B cell (primary cell): ENCODE measurements at regions not wholly inside any gene's neighbourhood (a gene's known extent, or its start where the extent isn't known, plus 50 kb on each side); places are given as distances from the start of the nearest gene placed in this dataset.

Experiments
- ATAC-seq: fragments of 200-7000 bp; cut with Tn5 transposase; one replicate; pipeline ENCODE4 v1.10.0; 2021; ENCODE audit warnings: low read depth, mild to moderate bottlenecking, moderate number of reproducible peaks, moderate library complexity
- CTCF ChIA-PET: fragments of 350-600 bp; sonication (Branson Sonifier 250); formaldehyde crosslinking; loops from one replicate; lab custom pipeline; 2021; ENCODE audit warnings: antibody characterized with exemption, inconsistent platforms; lab: Charles Lee
- POLR2A ChIA-PET: fragments of 350-600 bp; sonication (Branson Sonifier 250); formaldehyde crosslinking; loops from one replicate; lab custom pipeline; 2021; ENCODE audit warnings: antibody characterized with exemption; lab: Charles Lee
- DNase-seq: peaks from one replicate; pipeline ENCODE4 v3.0.0; 2013
- H2AFZ ChIP-seq: 2 replicates; pipeline ENCODE4 v1.6.1; 2012; ENCODE audit warnings: mild to moderate bottlenecking, low read depth, low read length; ENCODE audit not compliant: insufficient read depth, poor library complexity, severe bottlenecking
- H3K27ac ChIP-seq, 2 donors: 1 replicate in 1 of 2; 2 replicates in 1 of 2; pipeline ENCODE4 v1.5.1; 2012 to 2013; ENCODE audit warnings: low read length in 2 of 2, mild to moderate bottlenecking in 2 of 2, moderate library complexity in 1 of 2
- H3K27me3 ChIP-seq, 4 experiments: fragments of 200-600 bp in 1 of 4; sonication (generic) in 1 of 4; replicated peaks in 1 of 4; 1 replicate in 2 of 4; 2 replicates in 2 of 4; pipeline versions ENCODE4 v1.6.1 to v1.7.0; 2013 to 2016; ENCODE audit warnings: low read length in 3 of 4, mild to moderate bottlenecking in 2 of 4, mixed read lengths in 1 of 4, moderate library complexity in 1 of 4; ENCODE audit not compliant: insufficient read depth in 4 of 4, control insufficient read depth in 3 of 4; ENCODE audit errors: control extremely low read depth in 1 of 4
- H3K36me3 ChIP-seq, 2 experiments: replicated peaks in 1 of 2; 1 replicate in 1 of 2; 2 replicates in 1 of 2; pipeline versions ENCODE4 v1.6.1 to v1.7.1; 2013; ENCODE audit warnings: low read length in 1 of 2; ENCODE audit not compliant: insufficient read depth in 2 of 2, control insufficient read depth in 1 of 2; ENCODE audit errors: control extremely low read depth in 1 of 2, extremely low read depth in 1 of 2
- H3K4me1 ChIP-seq, 2 donors: fragments of 200-600 bp in 1 of 2; sonication (generic) in 1 of 2; 1 replicate in 1 of 2; 2 replicates in 1 of 2; pipeline versions ENCODE4 v1.5.1 to v1.6.1; 2013 to 2017; ENCODE audit warnings: low read length in 2 of 2; ENCODE audit not compliant: control insufficient read depth in 2 of 2, insufficient read depth in 2 of 2
- H3K4me2 ChIP-seq: replicated peaks from 2 replicates; pipeline ENCODE3; 2012; ENCODE audit warnings: mild to moderate bottlenecking, low read depth, low read length; ENCODE audit not compliant: poor library complexity, severe bottlenecking
- H3K4me3 ChIP-seq, 5 experiments: fragments of 200-600 bp in 1 of 5; sonication (generic) in 1 of 5; 1 replicate in 3 of 5; 2 replicates in 2 of 5; pipeline versions ENCODE4 v1.5.1 to v1.7.0; 2011 to 2016; ENCODE audit warnings: low read length in 4 of 5, mild to moderate bottlenecking in 4 of 5, low read depth in 2 of 5, control low read depth in 1 of 5, moderate library complexity in 1 of 5; ENCODE audit not compliant: insufficient read depth in 1 of 5; ENCODE audit errors: control extremely low read depth in 1 of 5, extremely low read depth in 1 of 5
- H3K79me2 ChIP-seq: fragments of 200-600 bp; sonication (generic); one replicate; pipeline ENCODE4 v1.6.0; 2016; ENCODE audit warnings: low read length; ENCODE audit not compliant: control insufficient read depth, insufficient read depth
- H3K9ac ChIP-seq: fragments of 200-600 bp; sonication (generic); 2 replicates; pipeline ENCODE4 v1.6.1; 2017; ENCODE audit warnings: mild to moderate bottlenecking, low read length, moderate library complexity
- H3K9me3 ChIP-seq, 3 donors: one replicate each; pipeline versions ENCODE4 v1.6.1 to v1.7.1; 2013; ENCODE audit warnings: low read length in 2 of 3; ENCODE audit not compliant: control insufficient read depth in 2 of 3, insufficient read depth in 1 of 3; ENCODE audit errors: control extremely low read depth in 1 of 3
- H4K20me1 ChIP-seq: 2 replicates; pipeline ENCODE4 v1.6.0; 2012; ENCODE audit warnings: mild to moderate bottlenecking, low read length; ENCODE audit not compliant: insufficient read depth, control insufficient read depth, poor library complexity, severe bottlenecking
- H3K27ac Mint-ChIP-seq: one replicate; pipeline ENCODE4 v1.8.0; 2021; ENCODE audit warnings: mixed read lengths
- H3K27me3 Mint-ChIP-seq: one replicate; pipeline ENCODE4 v1.8.0; 2021; ENCODE audit warnings: mixed read lengths
- H3K4me1 Mint-ChIP-seq: one replicate; pipeline ENCODE4 v1.8.0; 2021; ENCODE audit warnings: mixed read lengths
- H3K4me3 Mint-ChIP-seq: one replicate; pipeline ENCODE4 v1.8.0; 2021; ENCODE audit warnings: mixed read lengths
- H3K9me3 Mint-ChIP-seq: one replicate; pipeline ENCODE4 v1.8.0; 2022; ENCODE audit warnings: mixed read lengths; ENCODE audit not compliant: insufficient read depth
- CTCF ChIP-seq: fragments of 200-600 bp; IDR thresholded peaks from one replicate; pipeline ENCODE4 v1.8.0; 2022; ENCODE audit warnings: antibody characterized with exemption, mild to moderate bottlenecking
- EZH2 ChIP-seq: IDR thresholded peaks from 2 replicates; pipeline ENCODE4 v1.6.1; 2012; ENCODE audit warnings: borderline replicate concordance, low read depth, mild to moderate bottlenecking, moderate library complexity, low read length; ENCODE audit not compliant: insufficient read depth, poor library complexity, severe bottlenecking
- WGBS: methylation state at CpG from one replicate; pipeline ENCODE4 v1.1.5; 2013; ENCODE audit warnings: missing lambda C conversion rate; ENCODE audit not compliant: insufficient coverage; 5-methylcytosine and 5-hydroxymethylcytosine counted together
- intact Hi-C: fragments of 100-400 bp; cut with micrococcal nuclease; formaldehyde crosslinking; loops from one replicate; pipeline ENCODE4 v1.10.0; 2022

- DNase-seq: no peak
- Histone ChIP-seq H3K9ac (no peak overlapping the region), H4K20me1 (no peaks in the 10 kb centered on the region), H3K27ac (no peak overlapping the region), H3K4me3 (no peak overlapping the region), H3K36me3 (no peaks in the 10 kb centered on the region), H2AFZ (no peak overlapping the region), H3K4me1 (no peaks in the 10 kb centered on the region), H3K4me2 (no peak overlapping the region), H3K27me3 (no peaks in the 10 kb centered on the region), H3K9me3 (no peaks in the 10 kb centered on the region), H3K79me2 (no peaks in the 10 kb centered on the region)
- intact Hi-C loops: no loop called here
- H3K9me3 Mint-ChIP-seq: peaks cover 2% of the 10 kb centered on the region
- CTCF ChIA-PET: no interaction called here
- no peak overlapping the region for H3K27ac Mint-ChIP-seq
- POLR2A ChIA-PET: no interaction called here
- H3K4me1 Mint-ChIP-seq: no peaks in the 10 kb centered on the region
- ATAC-seq: no peak
- H3K4me3 Mint-ChIP-seq: no peak overlapping the region
- TF ChIP-seq EZH2: no peak
- TF ChIP-seq CTCF: no peak
- 82% methylated on average over 4 of the region's 11 CpGs for WGBS
- H3K27me3 Mint-ChIP-seq: no peaks in the 10 kb centered on the region
Measured at GRCh38 chr13:107827840-107828549, 387.3 kb downstream of the LIG4 start.

- H3K9ac ChIP-seq: no peak overlapping the region
- H2AFZ ChIP-seq: no peak overlapping the region
- H3K36me3 ChIP-seq: no peaks in the 10 kb centered on the region
- no peaks in the 10 kb centered on the region for H3K79me2 ChIP-seq
- TF ChIP-seq EZH2: no peak
- no peak for TF ChIP-seq CTCF
- ATAC-seq (no peak), DNase-seq (no peak)
- Mint-ChIP-seq H3K27me3 (no peaks in the 10 kb centered on the region), H3K4me3 (no peak overlapping the region), H3K27ac (no peak overlapping the region), H3K9me3 (peaks cover 2% of the 10 kb centered on the region), H3K4me1 (no peaks in the 10 kb centered on the region)
- H4K20me1 ChIP-seq: no peaks in the 10 kb centered on the region
- no peak overlapping the region for H3K4me3 ChIP-seq
- H3K4me1 ChIP-seq: no peaks in the 10 kb centered on the region
- H3K9me3 ChIP-seq: no peaks in the 10 kb centered on the region
- H3K4me2 ChIP-seq: no peak overlapping the region
- CTCF ChIA-PET: no interaction called here
- 83% methylated on average over 1 of the region's 7 CpGs for WGBS
- POLR2A ChIA-PET: no interaction called here
- intact Hi-C loops: no loop called here
- H3K27me3 ChIP-seq: no peaks in the 10 kb centered on the region
- no peak overlapping the region for H3K27ac ChIP-seq
Measured at GRCh38 chr13:107824635-107825034, 390.7 kb downstream of the LIG4 start.
